ENCODE measurements at regions not wholly inside any gene's neighbourhood (a gene's known extent, or its start where the extent isn't known, plus 50 kb on each side); places are given as distances from the start of the nearest gene placed in this dataset.

DNA sequence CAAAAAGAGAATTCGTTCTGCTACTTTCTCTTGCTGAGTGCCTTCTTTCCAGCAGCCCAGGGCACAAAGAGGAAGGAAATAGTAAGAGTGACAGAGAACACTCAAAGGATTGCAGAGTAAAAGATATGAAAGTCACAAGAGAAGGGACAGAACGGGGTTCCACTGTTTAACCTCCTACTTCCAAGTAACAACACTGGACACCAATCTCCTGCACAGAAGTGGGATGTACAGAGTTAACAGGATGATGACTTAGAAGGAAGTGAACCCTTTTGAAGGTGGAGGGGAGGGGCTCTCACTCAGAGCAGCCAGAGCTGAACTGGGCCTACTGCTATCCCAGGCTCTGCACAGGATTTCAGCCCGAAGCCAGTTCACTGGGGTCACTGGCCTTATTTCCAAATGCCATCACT lies 130.1 kb upstream of the PRICKLE2 start:
- CTCF ChIA-PET = interaction anchor here (0.6 to 1.2 kb wide), 2 partner anchors 21 to 198 kb away, joined by 3 to 5 read pairs; no protein-coding TSS in a partner anchor
- intact Hi-C loops (cut with micrococcal nuclease; ENCODE audit: unreplicated experiment) = loop anchor here (10.0 kb wide), 1 partner anchor 111 kb away; no protein-coding TSS in a partner anchor
- H3K27ac Mint-ChIP-seq (ENCODE audit: unreplicated experiment) = peak overlapping the region; percentile 54
- H3K4me3 Mint-ChIP-seq (ENCODE audit: low read depth, unreplicated experiment) = no peak overlapping the region
- H3K9me3 Mint-ChIP-seq (ENCODE audit: low read depth, unreplicated experiment) = no peaks in the 10 kb centered on the region
- H3K4me1 Mint-ChIP-seq (ENCODE audit: low read depth, unreplicated experiment) = peaks cover 24% of the 10 kb centered on the region
- TF ChIP-seq, protein P1, sequence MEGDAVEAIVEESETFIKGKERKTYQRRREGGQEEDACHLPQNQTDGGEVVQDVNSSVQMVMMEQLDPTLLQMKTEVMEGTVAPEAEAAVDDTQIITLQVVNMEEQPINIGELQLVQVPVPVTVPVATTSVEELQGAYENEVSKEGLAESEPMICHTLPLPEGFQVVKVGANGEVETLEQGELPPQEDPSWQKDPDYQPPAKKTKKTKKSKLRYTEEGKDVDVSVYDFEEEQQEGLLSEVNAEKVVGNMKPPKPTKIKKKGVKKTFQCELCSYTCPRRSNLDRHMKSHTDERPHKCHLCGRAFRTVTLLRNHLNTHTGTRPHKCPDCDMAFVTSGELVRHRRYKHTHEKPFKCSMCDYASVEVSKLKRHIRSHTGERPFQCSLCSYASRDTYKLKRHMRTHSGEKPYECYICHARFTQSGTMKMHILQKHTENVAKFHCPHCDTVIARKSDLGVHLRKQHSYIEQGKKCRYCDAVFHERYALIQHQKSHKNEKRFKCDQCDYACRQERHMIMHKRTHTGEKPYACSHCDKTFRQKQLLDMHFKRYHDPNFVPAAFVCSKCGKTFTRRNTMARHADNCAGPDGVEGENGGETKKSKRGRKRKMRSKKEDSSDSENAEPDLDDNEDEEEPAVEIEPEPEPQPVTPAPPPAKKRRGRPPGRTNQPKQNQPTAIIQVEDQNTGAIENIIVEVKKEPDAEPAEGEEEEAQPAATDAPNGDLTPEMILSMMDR (IDR thresholded peaks at IDR 0.05; ENCODE audit: unreplicated experiment) = no peak
- no TSS peak for BruUV-seq (replicated peaks)
- DNase-seq = no peak
- no peaks in the 10 kb centered on the region for H3K27me3 Mint-ChIP-seq (ENCODE audit: unreplicated experiment)
- H3K36me3 Mint-ChIP-seq (ENCODE audit: insufficient read depth, unreplicated experiment) = no peaks in the 10 kb centered on the region

DNA sequence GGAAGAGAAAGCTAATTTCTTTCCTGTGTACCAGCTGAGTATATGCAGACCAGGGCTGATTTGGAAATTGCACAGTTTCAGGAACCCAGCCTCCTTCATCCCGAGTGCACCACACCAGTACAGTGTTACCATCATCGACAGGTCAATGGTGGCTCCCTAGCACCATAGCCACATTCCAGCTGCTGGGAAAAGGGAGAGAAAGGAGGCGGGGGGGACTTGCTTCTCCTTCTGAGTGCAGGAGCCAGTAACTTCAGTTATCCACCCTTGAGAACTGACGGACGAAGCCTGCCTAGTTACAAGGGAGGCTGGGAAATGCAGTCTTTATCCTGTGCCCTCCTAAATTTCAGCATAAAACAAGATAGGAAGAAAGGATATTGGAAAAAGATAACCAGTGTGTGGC lies 129.7 kb upstream of the PRICKLE2 start:
- no peaks in the 10 kb centered on the region for H3K36me3 Mint-ChIP-seq (ENCODE audit: insufficient read depth, unreplicated experiment)
- intact Hi-C loops (cut with micrococcal nuclease; ENCODE audit: unreplicated experiment) = loop anchor here (10.0 kb wide), 1 partner anchor 110 kb away; no protein-coding TSS in a partner anchor
- peak overlapping the region; percentile 54 for H3K27ac Mint-ChIP-seq (ENCODE audit: unreplicated experiment)
- H3K9me3 Mint-ChIP-seq (ENCODE audit: low read depth, unreplicated experiment) = no peaks in the 10 kb centered on the region
- TF ChIP-seq, protein P1 (IDR thresholded peaks at IDR 0.05; ENCODE audit: unreplicated experiment) = no peak
- no TSS peak for BruUV-seq (replicated peaks)
- DNase-seq = no peak
- CTCF ChIA-PET = interaction anchor here (0.6 to 1.2 kb wide), 2 partner anchors 21 to 198 kb away, joined by 3 to 5 read pairs; no protein-coding TSS in a partner anchor
- H3K4me3 Mint-ChIP-seq (ENCODE audit: low read depth, unreplicated experiment) = no peak overlapping the region
- H3K4me1 Mint-ChIP-seq (ENCODE audit: low read depth, unreplicated experiment) = peaks cover 24% of the 10 kb centered on the region
- no peaks in the 10 kb centered on the region for H3K27me3 Mint-ChIP-seq (ENCODE audit: unreplicated experiment)

DNA sequence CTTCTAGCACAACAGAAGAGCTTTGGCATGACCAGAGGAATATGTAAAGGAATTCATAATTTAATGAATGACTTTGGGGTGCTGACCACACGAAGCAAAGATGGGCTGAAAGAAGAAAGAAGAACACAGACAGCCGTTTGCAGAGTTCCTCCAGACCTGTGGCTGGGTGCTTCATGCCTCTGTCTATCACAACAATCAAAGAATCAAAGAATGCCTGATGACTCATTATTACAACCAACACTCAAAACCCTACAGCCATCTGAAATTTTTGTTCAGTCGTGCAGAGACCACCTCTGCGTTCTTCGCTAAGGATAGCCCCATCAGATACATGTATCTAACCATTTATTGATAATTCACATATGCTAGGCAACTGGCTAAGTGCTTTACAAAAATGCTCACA lies 129.0 kb upstream of the PRICKLE2 start:
- CTCF ChIA-PET = no interaction called here
- intact Hi-C loops (cut with micrococcal nuclease; ENCODE audit: unreplicated experiment) = loop anchor here (10.0 kb wide), 1 partner anchor 109 kb away; no protein-coding TSS in a partner anchor

DNA sequence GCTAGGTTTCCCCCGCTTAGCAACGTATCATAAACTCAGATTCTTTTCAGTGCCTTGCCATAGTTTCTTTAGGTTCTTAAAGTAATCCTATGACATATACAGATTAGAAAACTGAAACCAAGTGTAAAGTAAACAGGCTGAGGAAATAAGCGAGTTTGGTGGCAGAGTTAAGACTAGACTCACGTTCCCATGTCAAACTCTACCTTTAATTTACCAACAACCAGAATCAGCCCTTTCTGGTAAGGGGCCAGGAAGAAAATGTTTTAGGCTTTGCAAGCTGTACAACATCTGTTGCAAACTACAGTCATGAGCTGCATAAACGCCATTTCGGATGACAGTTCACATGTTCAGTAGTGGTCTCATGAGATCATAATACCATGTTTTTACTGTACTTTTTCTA lies 128.0 kb upstream of the PRICKLE2 start:
- BruUV-seq (replicated peaks) = no TSS peak
- no peaks in the 10 kb centered on the region for H3K27me3 Mint-ChIP-seq (ENCODE audit: unreplicated experiment)
- DNase-seq = no peak
- H3K4me3 Mint-ChIP-seq (ENCODE audit: low read depth, unreplicated experiment) = no peak overlapping the region
- CTCF ChIA-PET = no interaction called here
- no peak overlapping the region for H3K27ac Mint-ChIP-seq (ENCODE audit: unreplicated experiment)
- TF ChIP-seq, protein P1 (IDR thresholded peaks at IDR 0.05; ENCODE audit: unreplicated experiment) = no peak
- H3K9me3 Mint-ChIP-seq (ENCODE audit: low read depth, unreplicated experiment) = no peaks in the 10 kb centered on the region
- intact Hi-C loops (cut with micrococcal nuclease; ENCODE audit: unreplicated experiment) = loop anchor here (10.0 kb wide), 1 partner anchor 108 kb away; no protein-coding TSS in a partner anchor
- no peaks in the 10 kb centered on the region for H3K36me3 Mint-ChIP-seq (ENCODE audit: insufficient read depth, unreplicated experiment)
- H3K4me1 Mint-ChIP-seq (ENCODE audit: low read depth, unreplicated experiment) = peaks cover 24% of the 10 kb centered on the region

More for the DNA sequence above, 129.0 kb upstream of the PRICKLE2 start:
- Mint-ChIP-seq H3K4me3 (ENCODE audit: low read depth, unreplicated experiment) (no peak overlapping the region), H3K36me3 (ENCODE audit: insufficient read depth, unreplicated experiment) (no peaks in the 10 kb centered on the region), H3K27ac (ENCODE audit: unreplicated experiment) (no peak overlapping the region), H3K4me1 (ENCODE audit: low read depth, unreplicated experiment) (peaks cover 24% of the 10 kb centered on the region), H3K27me3 (ENCODE audit: unreplicated experiment) (no peaks in the 10 kb centered on the region), H3K9me3 (ENCODE audit: low read depth, unreplicated experiment) (no peaks in the 10 kb centered on the region)
- TF ChIP-seq, protein P1 (IDR thresholded peaks at IDR 0.05; ENCODE audit: unreplicated experiment) = no peak
- DNase-seq = no peak
- no TSS peak for BruUV-seq (replicated peaks)
